Left ventricle myocardium inferior (tissue), 1 donor: ENCODE measurements at regions not wholly inside any gene's neighbourhood (a gene's known extent, or its start where the extent isn't known, plus 50 kb on each side); places are given as distances from the start of the nearest gene placed in this dataset.

Source experiments
- DNase-seq: peaks from one replicate; pipeline ENCODE4 v3.0.0-alpha.2; 2020
- H3K27ac ChIP-seq: fragments of 200-600 bp; replicated peaks from 2 replicates; pipeline ENCODE4 v1.8.0; 2021
- H3K27me3 ChIP-seq: fragments of 200-600 bp; 2 replicates; pipeline ENCODE4 v1.8.0; 2021; ENCODE audit warnings: low read depth
- H3K36me3 ChIP-seq: fragments of 200-600 bp; 2 replicates; pipeline ENCODE4 v1.8.0; 2021
- H3K4me1 ChIP-seq: fragments of 200-600 bp; 2 replicates; pipeline ENCODE4 v1.8.0; 2021
- H3K4me3 ChIP-seq: fragments of 200-600 bp; 2 replicates; pipeline ENCODE4 v1.8.0; 2021; ENCODE audit warnings: mild to moderate bottlenecking, moderate library complexity
- H3K9me3 ChIP-seq: fragments of 200-600 bp; replicated peaks from 2 replicates; pipeline ENCODE4 v1.8.0; 2021
- CTCF ChIP-seq: fragments of 200-600 bp; IDR thresholded peaks from 2 replicates; pipeline ENCODE4 v1.8.0; 2021; ENCODE audit warnings: antibody characterized with exemption, mild to moderate bottlenecking, borderline replicate concordance
- intact Hi-C: fragments of 100-400 bp; cut with micrococcal nuclease; formaldehyde crosslinking; loops from one replicate; pipeline ENCODE4 v1.11.0; 2022
- donor health status: DM: no; HTN: yes; CAD: no; lungs with severe emphysema.

DNA sequence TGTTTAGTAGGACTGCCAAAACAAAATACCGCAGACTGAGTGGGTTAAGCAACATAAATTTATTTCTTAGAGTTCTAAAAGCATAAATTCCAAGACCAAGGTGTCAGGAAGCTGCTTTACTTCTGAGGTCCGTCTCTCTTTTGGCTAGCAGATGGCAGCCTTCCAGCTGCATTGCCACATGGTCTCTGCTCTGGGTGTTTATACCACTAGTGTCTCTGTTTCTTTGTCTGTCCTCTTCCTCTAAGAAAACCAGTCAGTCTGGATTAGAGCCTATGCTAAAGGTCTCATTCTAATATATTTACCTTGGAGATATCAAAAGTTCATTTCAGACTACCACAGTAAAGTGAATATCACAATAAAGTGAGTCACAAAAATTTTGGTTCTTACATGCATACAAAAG, 519.8 kb downstream of the COL11A1 start:
- Histone ChIP-seq H3K36me3 (no peaks in the 10 kb centered on the region), H3K4me1 (no peaks in the 10 kb centered on the region), H3K27ac (no peak overlapping the region), H3K9me3 (peaks cover 15% of the 10 kb centered on the region), H3K27me3 (no peaks in the 10 kb centered on the region), H3K4me3 (no peak overlapping the region)
- intact Hi-C loops: no loop called here
- no peak for DNase-seq
- no peak for TF ChIP-seq CTCF

GRCh38 chr1:102586022-102586421, 522.3 kb downstream of the COL11A1 start:
- H3K27me3 ChIP-seq: no peaks in the 10 kb centered on the region
- H3K4me3 ChIP-seq: no peak overlapping the region
- DNase-seq: no peak
- H3K9me3 ChIP-seq: peaks cover 28% of the 10 kb centered on the region
- H3K4me1 ChIP-seq: no peaks in the 10 kb centered on the region
- TF ChIP-seq CTCF: no peak
- intact Hi-C loops: no loop called here
- H3K27ac ChIP-seq: no peak overlapping the region
- H3K36me3 ChIP-seq: no peaks in the 10 kb centered on the region

DNA sequence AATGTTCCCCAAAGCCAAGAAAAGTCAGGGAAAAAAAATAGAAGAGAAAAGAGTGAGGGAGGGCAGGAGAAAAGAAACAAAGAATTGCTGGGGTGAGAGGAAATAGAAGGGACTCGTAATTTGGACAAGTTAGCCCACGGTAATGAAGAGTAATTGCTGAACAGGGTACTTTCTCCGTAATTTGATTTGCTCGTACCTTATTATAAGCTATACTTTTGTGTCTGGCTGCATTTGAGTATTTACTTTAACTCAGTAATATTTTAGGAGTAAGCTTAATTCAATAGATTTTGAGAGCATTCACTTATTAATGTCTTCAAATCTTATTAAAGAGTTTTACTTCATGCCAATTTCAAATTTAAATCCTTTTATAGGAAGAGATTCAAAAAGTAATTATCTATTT, 527.5 kb downstream of the COL11A1 start:
- intact Hi-C loops: no loop called here
- DNase-seq: no peak
- TF ChIP-seq CTCF: no peak
- Histone ChIP-seq H3K4me1 (no peaks in the 10 kb centered on the region), H3K36me3 (no peaks in the 10 kb centered on the region), H3K27me3 (no peaks in the 10 kb centered on the region), H3K9me3 (peaks cover 21% of the 10 kb centered on the region), H3K27ac (no peak overlapping the region), H3K4me3 (no peak overlapping the region)

- Histone ChIP-seq H3K4me3 (no peak overlapping the region), H3K4me1 (no peaks in the 10 kb centered on the region), H3K9me3 (peaks cover 21% of the 10 kb centered on the region), H3K27ac (no peak overlapping the region), H3K36me3 (no peaks in the 10 kb centered on the region), H3K27me3 (no peaks in the 10 kb centered on the region)
- intact Hi-C loops: no loop called here
- DNase-seq: no peak
- TF ChIP-seq CTCF: no peak
Observed at GRCh38 chr1:102578804-102579203, 529.5 kb downstream of the COL11A1 start.

- intact Hi-C loops: no loop called here
- no peak for TF ChIP-seq CTCF
- Histone ChIP-seq H3K27me3 (no peaks in the 10 kb centered on the region), H3K36me3 (no peaks in the 10 kb centered on the region), H3K27ac (no peak overlapping the region), H3K4me1 (no peaks in the 10 kb centered on the region), H3K4me3 (no peak overlapping the region), H3K9me3 (no peaks in the 10 kb centered on the region)
- no peak for DNase-seq
Observed at GRCh38 chr1:102572637-102573036, 535.7 kb downstream of the COL11A1 start.

- intact Hi-C loops: no loop called here
Observed at GRCh38 chr1:102566182-102566581, 542.1 kb downstream of the COL11A1 start.

More at GRCh38 chr1:102566182-102566581, 542.1 kb downstream of the COL11A1 start:
- Histone ChIP-seq H3K36me3 (no peaks in the 10 kb centered on the region), H3K4me3 (no peak overlapping the region), H3K27me3 (no peaks in the 10 kb centered on the region), H3K27ac (no peak overlapping the region), H3K9me3 (no peaks in the 10 kb centered on the region), H3K4me1 (no peaks in the 10 kb centered on the region)
- DNase-seq: no peak
- no peak for TF ChIP-seq CTCF
